Panc1 (cell line): ENCODE measurements at regions not wholly inside any gene's neighbourhood (a gene's known extent, or its start where the extent isn't known, plus 50 kb on each side); places are given as distances from the start of the nearest gene placed in this dataset.

ENCODE experiments used
- ATAC-seq: fragments of 200-7000 bp; cut with Tn5 transposase; 2 replicates; pipeline ENCODE4 v1.9.1; 2020; ENCODE audit warnings: mild to moderate bottlenecking, moderate library complexity
- BruUV-seq: library from RNA; stranded (reverse); fragments of 400-500 nt; replicated peaks from 2 replicates; lab custom pipeline; 2021; lab: Mats Ljungman, UMichigan
- CTCF ChIA-PET: fragments of 300-600 bp; sonication (Branson Sonifier 250); formaldehyde crosslinking; loops from one replicate; lab custom pipeline; 2022; ENCODE audit warnings: antibody characterized with exemption; lab: Charles Lee
- POLR2A ChIA-PET: fragments of 300-600 bp; sonication (Branson Sonifier 250); formaldehyde crosslinking; loops from one replicate; lab custom pipeline; 2022; ENCODE audit warnings: antibody characterized with exemption; lab: Charles Lee
- DNase-seq: peaks from one replicate; pipeline ENCODE4 v3.0.0-alpha.2; 2010; ENCODE audit warnings: low read depth, low spot score
- H3K27ac ChIP-seq: 2 replicates; pipeline ENCODE4 v1.5.1; 2011; ENCODE audit warnings: mild to moderate bottlenecking, low read length, inconsistent platforms
- H3K27me3 ChIP-seq: fragments of 200-500 bp; sonication (Bioruptor generic); 2 replicates; pipeline ENCODE4 v1.6.0; 2014; ENCODE audit warnings: low read length, inconsistent platforms; ENCODE audit not compliant: control insufficient read depth, insufficient read depth
- H3K36me3 ChIP-seq: fragments of 200-500 bp; sonication (Bioruptor generic); 2 replicates; pipeline ENCODE4 v1.5.1; 2014; ENCODE audit warnings: inconsistent platforms, mild to moderate bottlenecking, low read length, moderate library complexity; ENCODE audit not compliant: control insufficient read depth, insufficient read depth
- H3K4me1 ChIP-seq: 2 replicates; pipeline ENCODE4 v1.5.1; 2011; ENCODE audit warnings: inconsistent platforms, mild to moderate bottlenecking, low read length, moderate library complexity; ENCODE audit not compliant: control insufficient read depth, insufficient read depth
- H3K4me3 ChIP-seq, 2 experiments: 2 replicates each; pipeline ENCODE4 v1.5.1; 2011 to 2012; ENCODE audit warnings: low read depth in 2 of 2, low read length in 2 of 2, mild to moderate bottlenecking in 2 of 2, inconsistent platforms in 1 of 2, moderate library complexity in 1 of 2
- H3K9me3 ChIP-seq: fragments of 200-500 bp; sonication (Bioruptor generic); 2 replicates; pipeline ENCODE4 v1.5.1; 2014; ENCODE audit warnings: low read depth, mild to moderate bottlenecking, inconsistent platforms, low read length, moderate library complexity; ENCODE audit not compliant: control insufficient read depth, insufficient read depth
- POLR2AphosphoS5 ChIP-seq: IDR thresholded peaks from 2 replicates; pipeline ENCODE4 v1.6.1; 2012; ENCODE audit warnings: mild to moderate bottlenecking, low read depth, low read length, moderate library complexity
- SIN3A ChIP-seq: IDR thresholded peaks from 2 replicates; pipeline ENCODE4 v1.6.1; 2012; ENCODE audit warnings: low read depth, mild to moderate bottlenecking, low read length, moderate library complexity, borderline replicate concordance; ENCODE audit not compliant: insufficient read depth
- TCF7L2 ChIP-seq: IDR thresholded peaks from 2 replicates; pipeline ENCODE4 v1.6.1; 2011; ENCODE audit warnings: mild to moderate bottlenecking, low read depth, low read length, inconsistent platforms
- in situ Hi-C: cut with HindIII; loops from 2 replicates; pipeline ENCODE4 v1.10.0; 2016; ENCODE audit warnings: low sequenced_read_pairs, low pct_unique_long_range_greater_than_20kb
- intact Hi-C: fragments of 100-400 bp; cut with micrococcal nuclease; formaldehyde crosslinking; loops from one replicate; pipeline ENCODE4 v1.10.0; 2022; ENCODE audit not compliant: unreplicated experiment
- TF ChIP-seq, protein P1 (sequence below): fragments of 450-650 bp; IDR thresholded peaks from 2 replicates; pipeline ENCODE4 v1.5.1; 2017; ENCODE audit warnings: mild to moderate bottlenecking
- TF ChIP-seq, protein P2 (sequence below), 2 experiments: IDR thresholded peaks; 2 replicates each; pipeline ENCODE4 v1.6.1; 2011 to 2012; ENCODE audit warnings: low read depth in 2 of 2, control low read depth in 1 of 2, low read length in 1 of 2, mild to moderate bottlenecking in 1 of 2, moderate library complexity in 1 of 2; ENCODE audit not compliant: insufficient read depth in 1 of 2

DNA sequence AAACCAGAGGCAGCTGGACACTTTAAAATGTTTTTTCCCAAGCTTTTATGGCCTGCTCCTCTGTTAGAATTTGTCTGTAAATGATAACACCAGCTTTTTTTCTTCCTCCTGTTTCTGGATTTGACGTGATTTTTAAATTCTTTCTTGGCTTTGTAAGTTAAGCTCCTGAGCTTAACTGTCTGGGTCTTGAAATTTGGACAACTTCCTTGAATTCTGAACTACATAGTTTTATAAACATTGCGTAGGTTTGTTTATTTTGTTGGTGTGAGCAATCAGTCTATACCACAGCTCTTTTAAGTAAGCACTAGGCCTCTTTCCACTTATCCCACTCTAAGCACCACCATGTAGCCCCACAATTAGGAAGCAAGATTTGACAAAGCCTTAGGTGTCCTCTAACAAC is 144.4 kb upstream of the GUCY1A1 start:
- DNase-seq: no peak
- in situ Hi-C loops (no loop called here), intact Hi-C loops (no loop called here)
- no peaks in the 10 kb centered on the region for H3K4me1 ChIP-seq
- TF ChIP-seq, protein P1, sequence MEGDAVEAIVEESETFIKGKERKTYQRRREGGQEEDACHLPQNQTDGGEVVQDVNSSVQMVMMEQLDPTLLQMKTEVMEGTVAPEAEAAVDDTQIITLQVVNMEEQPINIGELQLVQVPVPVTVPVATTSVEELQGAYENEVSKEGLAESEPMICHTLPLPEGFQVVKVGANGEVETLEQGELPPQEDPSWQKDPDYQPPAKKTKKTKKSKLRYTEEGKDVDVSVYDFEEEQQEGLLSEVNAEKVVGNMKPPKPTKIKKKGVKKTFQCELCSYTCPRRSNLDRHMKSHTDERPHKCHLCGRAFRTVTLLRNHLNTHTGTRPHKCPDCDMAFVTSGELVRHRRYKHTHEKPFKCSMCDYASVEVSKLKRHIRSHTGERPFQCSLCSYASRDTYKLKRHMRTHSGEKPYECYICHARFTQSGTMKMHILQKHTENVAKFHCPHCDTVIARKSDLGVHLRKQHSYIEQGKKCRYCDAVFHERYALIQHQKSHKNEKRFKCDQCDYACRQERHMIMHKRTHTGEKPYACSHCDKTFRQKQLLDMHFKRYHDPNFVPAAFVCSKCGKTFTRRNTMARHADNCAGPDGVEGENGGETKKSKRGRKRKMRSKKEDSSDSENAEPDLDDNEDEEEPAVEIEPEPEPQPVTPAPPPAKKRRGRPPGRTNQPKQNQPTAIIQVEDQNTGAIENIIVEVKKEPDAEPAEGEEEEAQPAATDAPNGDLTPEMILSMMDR: no peak
- TF ChIP-seq SIN3A (no peak), POLR2AphosphoS5 (no peak), TCF7L2 (no peak)
- TF ChIP-seq, protein P2, sequence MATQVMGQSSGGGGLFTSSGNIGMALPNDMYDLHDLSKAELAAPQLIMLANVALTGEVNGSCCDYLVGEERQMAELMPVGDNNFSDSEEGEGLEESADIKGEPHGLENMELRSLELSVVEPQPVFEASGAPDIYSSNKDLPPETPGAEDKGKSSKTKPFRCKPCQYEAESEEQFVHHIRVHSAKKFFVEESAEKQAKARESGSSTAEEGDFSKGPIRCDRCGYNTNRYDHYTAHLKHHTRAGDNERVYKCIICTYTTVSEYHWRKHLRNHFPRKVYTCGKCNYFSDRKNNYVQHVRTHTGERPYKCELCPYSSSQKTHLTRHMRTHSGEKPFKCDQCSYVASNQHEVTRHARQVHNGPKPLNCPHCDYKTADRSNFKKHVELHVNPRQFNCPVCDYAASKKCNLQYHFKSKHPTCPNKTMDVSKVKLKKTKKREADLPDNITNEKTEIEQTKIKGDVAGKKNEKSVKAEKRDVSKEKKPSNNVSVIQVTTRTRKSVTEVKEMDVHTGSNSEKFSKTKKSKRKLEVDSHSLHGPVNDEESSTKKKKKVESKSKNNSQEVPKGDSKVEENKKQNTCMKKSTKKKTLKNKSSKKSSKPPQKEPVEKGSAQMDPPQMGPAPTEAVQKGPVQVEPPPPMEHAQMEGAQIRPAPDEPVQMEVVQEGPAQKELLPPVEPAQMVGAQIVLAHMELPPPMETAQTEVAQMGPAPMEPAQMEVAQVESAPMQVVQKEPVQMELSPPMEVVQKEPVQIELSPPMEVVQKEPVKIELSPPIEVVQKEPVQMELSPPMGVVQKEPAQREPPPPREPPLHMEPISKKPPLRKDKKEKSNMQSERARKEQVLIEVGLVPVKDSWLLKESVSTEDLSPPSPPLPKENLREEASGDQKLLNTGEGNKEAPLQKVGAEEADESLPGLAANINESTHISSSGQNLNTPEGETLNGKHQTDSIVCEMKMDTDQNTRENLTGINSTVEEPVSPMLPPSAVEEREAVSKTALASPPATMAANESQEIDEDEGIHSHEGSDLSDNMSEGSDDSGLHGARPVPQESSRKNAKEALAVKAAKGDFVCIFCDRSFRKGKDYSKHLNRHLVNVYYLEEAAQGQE (IDR thresholded peaks at IDR 0.05; ENCODE audit: insufficient read depth in 1 of 2, low read depth in 2 of 2, low read length in 1 of 2): no peak
- ChIA-PET CTCF (no interaction called here), POLR2A (no interaction called here)
- H3K27me3 ChIP-seq: no peaks in the 10 kb centered on the region
- no peaks in the 10 kb centered on the region for H3K9me3 ChIP-seq
- no peak overlapping the region for H3K27ac ChIP-seq
- no peaks in the 10 kb centered on the region for H3K36me3 ChIP-seq
- no TSS peak for BruUV-seq
- H3K4me3 ChIP-seq: no peak overlapping the region
- no peak for ATAC-seq

DNA sequence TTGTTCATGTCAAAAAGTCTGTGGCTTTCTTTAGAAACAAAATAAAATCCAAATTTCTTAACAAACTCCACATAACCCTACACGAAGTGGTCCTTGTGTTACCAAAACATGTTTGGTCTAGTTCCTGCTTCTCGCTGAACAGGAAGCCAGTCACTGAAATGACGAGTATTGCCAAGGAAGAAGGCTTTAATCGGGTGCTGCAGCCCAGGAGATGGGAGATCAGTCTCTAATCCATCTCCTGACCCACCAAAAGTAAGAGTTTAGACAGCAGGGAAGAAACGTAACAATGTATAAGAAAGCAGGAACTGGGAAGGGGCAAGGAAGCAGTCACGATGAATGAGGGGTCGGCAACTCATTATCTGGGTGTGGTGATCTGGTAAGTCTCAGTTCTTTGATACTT is 144.6 kb upstream of the MAP9 start:
- Histone ChIP-seq H3K27ac (no peak overlapping the region), H3K27me3 (no peaks in the 10 kb centered on the region), H3K4me1 (no peaks in the 10 kb centered on the region), H3K36me3 (no peaks in the 10 kb centered on the region), H3K4me3 (no peak overlapping the region), H3K9me3 (no peaks in the 10 kb centered on the region)
- ATAC-seq (no peak), DNase-seq (no peak)
- no TSS peak for BruUV-seq
- in situ Hi-C loops: no loop called here
- intact Hi-C loops: no loop called here
- ChIA-PET CTCF (no interaction called here), POLR2A (no interaction called here)
- TF ChIP-seq TCF7L2 (no peak), SIN3A (no peak), POLR2AphosphoS5 (no peak)
- TF ChIP-seq, protein P1: no peak
- TF ChIP-seq, protein P2 (IDR thresholded peaks at IDR 0.05; ENCODE audit: insufficient read depth in 1 of 2, low read depth in 2 of 2, low read length in 1 of 2): no peak
